NCI-H2196 (cell line): ENCODE measurements at regions not wholly inside any gene's neighbourhood (a gene's known extent, or its start where the extent isn't known, plus 50 kb on each side); places are given as distances from the start of the nearest gene placed in this dataset.
"Not testable (repeated sequence)": the region's sequence is repeated elsewhere in the genome, so short reads cannot be mapped to it uniquely, and the experiment has no call there.

Source experiments
- DNase-seq: peaks from one replicate; lab custom pipeline; 2025; ENCODE audit not compliant: unreplicated experiment; lab: John Stamatoyannopoulos, UW

GRCh38 chr2:106261871-106262321 is 67.8 kb upstream of the UXS1 start:
- no peak for DNase-seq

DNA sequence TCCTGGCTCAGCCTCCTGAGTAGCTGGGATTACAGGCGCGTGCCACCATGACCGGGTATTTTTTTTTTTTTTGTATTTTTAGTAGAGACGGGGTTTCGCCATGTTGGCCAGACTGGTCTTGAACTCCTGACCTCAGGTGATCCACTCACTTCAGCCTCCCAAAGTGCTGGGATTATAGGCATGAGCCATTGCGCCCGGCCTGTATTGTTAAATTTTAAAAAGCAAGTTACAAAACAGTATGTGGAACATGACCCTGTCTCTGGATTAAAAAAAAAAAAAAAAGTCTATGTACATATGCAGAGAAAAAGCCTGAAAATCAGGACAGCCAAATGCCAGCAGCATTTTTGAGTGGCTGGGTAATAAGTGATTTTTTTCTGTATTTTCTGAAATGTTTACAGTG is 64.8 kb upstream of the UXS1 start:
- DNase-seq = not testable (repeated sequence)

GRCh38 chr2:106257830-106258229 is 63.7 kb upstream of the UXS1 start:
- DNase-seq = no peak

DNA sequence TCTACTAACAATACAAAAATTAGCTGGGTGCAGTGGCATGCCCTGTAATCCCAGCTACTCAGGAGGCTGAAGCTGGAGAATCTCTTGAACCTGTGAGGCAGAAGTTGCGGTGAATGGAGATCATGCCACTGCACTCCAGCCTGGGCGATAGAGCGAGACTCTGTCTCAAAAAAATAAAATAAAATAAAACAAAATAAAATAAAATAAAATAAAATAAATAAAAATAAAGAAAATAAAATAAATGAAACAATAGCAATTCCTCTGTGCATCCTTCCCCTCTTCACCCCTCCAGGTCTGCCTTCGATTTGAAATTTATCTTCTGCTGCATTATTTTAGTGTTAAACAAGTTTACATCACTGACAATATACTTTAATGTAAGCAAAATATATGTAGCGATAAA is 63.0 kb upstream of the UXS1 start:
- DNase-seq = no peak

DNA sequence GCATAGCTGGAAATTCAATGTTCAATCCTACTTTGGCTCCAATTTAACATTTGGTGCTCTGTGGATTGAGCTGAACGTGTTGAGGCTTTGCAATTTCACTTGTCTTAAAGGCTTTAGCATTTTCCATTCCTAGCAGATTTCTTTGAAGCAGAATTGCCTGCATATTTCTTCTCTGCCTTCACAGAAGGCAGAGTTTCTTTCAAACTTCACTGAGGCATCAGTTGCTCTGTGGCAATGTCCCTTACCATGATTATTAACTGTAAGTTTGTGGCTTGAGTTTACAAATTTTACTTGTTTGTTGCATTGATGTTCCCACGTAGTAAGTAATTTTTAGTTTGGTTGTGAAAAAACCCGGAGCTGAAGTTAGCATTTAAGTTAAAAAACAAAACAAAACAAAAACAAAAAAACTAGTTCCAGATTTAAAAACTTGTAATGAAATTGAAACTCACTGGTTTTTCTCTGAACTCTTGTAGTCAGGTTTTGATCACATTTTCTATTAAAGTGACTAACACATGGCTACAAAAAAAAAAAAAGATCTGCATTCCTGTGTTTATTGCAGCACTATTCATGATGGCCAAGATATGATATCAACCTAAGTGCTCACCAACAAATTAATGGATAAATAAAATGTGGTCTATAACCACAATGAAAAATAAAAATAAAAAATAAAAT is 55.2 kb upstream of the UXS1 start:
- not testable (repeated sequence) for DNase-seq

GRCh38 chr2:106248548-106249151 is 54.5 kb upstream of the UXS1 start:
- peak; percentile 1 for DNase-seq
